HG03460 (cell line): ENCODE measurements at regions not wholly inside any gene's neighbourhood (a gene's known extent, or its start where the extent isn't known, plus 50 kb on each side); places are given as distances from the start of the nearest gene placed in this dataset.

Experiments
- ATAC-seq: cut with Tn5 transposase; IDR thresholded peaks from one replicate; pipeline ENCODE4 v1.9.1; 2021; ENCODE audit not compliant: unreplicated experiment

- ATAC-seq: no peak
Observed at GRCh38 chr13:39856714-39857113, 201.3 kb downstream of the COG6 start.

GRCh38 chr13:39858794-39859193 lies 203.3 kb downstream of the COG6 start:
- ATAC-seq: no peak

- no peak for ATAC-seq
Observed at GRCh38 chr13:39859898-39860297, 204.4 kb downstream of the COG6 start.

GRCh38 chr13:39862900-39863299 lies 207.4 kb downstream of the COG6 start:
- ATAC-seq: no peak

GRCh38 chr13:39864221-39864620 lies 208.8 kb downstream of the COG6 start:
- no peak for ATAC-seq

GRCh38 chr13:39866722-39867121 lies 211.3 kb downstream of the COG6 start:
- ATAC-seq: no peak

- no peak for ATAC-seq
Observed at GRCh38 chr13:39867807-39868206, 212.3 kb downstream of the COG6 start.

GRCh38 chr13:39870197-39870747 lies 214.8 kb downstream of the COG6 start:
- ATAC-seq: no peak

GRCh38 chr13:39874331-39875053 lies 219.0 kb downstream of the COG6 start:
- ATAC-seq: no peak

- ATAC-seq: no peak
Observed at GRCh38 chr13:39875111-39875987, 219.9 kb downstream of the COG6 start.

GRCh38 chr13:39876258-39876657 lies 220.8 kb downstream of the COG6 start:
- no peak for ATAC-seq

- ATAC-seq: no peak
Observed at GRCh38 chr13:39877134-39877533, 221.7 kb downstream of the COG6 start.

- no peak for ATAC-seq
Observed at GRCh38 chr13:39879286-39880035, 224.0 kb downstream of the COG6 start.

GRCh38 chr13:39881383-39881782 lies 225.9 kb downstream of the COG6 start:
- ATAC-seq: no peak

- ATAC-seq: no peak
Observed at GRCh38 chr13:39881887-39882286, 226.4 kb downstream of the COG6 start.

- ATAC-seq: no peak
Observed at GRCh38 chr13:39884166-39884565, 228.7 kb downstream of the COG6 start.

GRCh38 chr13:39886336-39886735 lies 230.9 kb downstream of the COG6 start:
- ATAC-seq: no peak

GRCh38 chr13:39887387-39887786 lies 231.9 kb downstream of the COG6 start:
- no peak for ATAC-seq

GRCh38 chr13:39888865-39889810 lies 233.7 kb downstream of the COG6 start:
- no peak for ATAC-seq

- no peak for ATAC-seq
Observed at GRCh38 chr13:39890537-39890936, 235.1 kb downstream of the COG6 start.
